VCaP (cell line): ENCODE measurements at regions not wholly inside any gene's neighbourhood (a gene's known extent, or its start where the extent isn't known, plus 50 kb on each side); places are given as distances from the start of the nearest gene placed in this dataset.

Experiments
- H3K27ac ChIP-seq: fragments of 450-650 bp; 2 replicates; pipeline ENCODE4 v1.5.1; 2017
- TF ChIP-seq, protein P1 (sequence below): fragments of 450-650 bp; conservative IDR thresholded peaks from 2 replicates; pipeline ENCODE4 v1.5.1; 2017; ENCODE audit warnings: mild to moderate bottlenecking, moderate library complexity

DNA sequence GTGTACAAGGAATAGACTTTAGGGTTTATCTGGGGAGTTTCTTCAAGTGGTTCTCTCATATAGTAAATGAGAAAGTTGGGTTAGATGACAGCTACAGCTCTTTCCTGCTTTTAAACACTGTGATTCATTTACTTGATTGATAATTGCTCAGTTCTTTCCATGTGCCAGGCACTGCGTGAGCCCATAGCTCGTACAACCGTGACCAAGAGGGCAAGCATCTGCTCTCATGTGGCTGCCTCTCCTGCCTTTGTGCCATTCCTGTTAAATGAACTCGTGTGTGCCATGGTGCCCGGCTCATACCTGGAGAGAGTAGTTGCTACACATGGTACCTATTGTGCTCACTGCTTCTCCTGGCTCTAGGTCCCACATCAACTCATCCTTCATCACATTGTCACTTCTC, 206.3 kb downstream of the SNX19 start:
- no peak overlapping the region for H3K27ac ChIP-seq

DNA sequence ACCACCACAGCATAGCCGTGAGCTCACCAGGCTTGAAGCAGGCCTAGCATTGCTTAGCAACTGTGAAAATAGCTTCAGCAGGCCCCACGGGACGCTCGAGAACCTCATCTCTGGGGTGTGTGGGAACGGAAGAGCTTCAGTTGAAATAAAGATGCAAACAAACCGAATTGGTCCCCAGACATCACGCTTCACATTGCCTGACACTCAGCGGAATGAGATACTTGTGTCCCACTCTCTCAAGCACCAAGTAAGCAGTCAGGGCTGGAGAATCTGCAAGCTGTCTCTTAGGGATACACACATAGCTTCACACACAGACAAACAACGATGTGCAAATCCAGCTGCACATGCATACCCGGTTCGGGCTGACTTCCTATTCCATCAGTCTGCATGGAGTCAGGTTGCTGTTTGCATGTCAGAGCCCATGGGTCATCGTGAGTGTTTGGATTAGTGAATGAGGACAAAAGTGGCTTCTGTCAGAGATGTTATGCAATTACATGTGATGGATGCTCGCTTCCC, 205.7 kb downstream of the SNX19 start:
- no peak overlapping the region for H3K27ac ChIP-seq
- TF ChIP-seq, protein P1, sequence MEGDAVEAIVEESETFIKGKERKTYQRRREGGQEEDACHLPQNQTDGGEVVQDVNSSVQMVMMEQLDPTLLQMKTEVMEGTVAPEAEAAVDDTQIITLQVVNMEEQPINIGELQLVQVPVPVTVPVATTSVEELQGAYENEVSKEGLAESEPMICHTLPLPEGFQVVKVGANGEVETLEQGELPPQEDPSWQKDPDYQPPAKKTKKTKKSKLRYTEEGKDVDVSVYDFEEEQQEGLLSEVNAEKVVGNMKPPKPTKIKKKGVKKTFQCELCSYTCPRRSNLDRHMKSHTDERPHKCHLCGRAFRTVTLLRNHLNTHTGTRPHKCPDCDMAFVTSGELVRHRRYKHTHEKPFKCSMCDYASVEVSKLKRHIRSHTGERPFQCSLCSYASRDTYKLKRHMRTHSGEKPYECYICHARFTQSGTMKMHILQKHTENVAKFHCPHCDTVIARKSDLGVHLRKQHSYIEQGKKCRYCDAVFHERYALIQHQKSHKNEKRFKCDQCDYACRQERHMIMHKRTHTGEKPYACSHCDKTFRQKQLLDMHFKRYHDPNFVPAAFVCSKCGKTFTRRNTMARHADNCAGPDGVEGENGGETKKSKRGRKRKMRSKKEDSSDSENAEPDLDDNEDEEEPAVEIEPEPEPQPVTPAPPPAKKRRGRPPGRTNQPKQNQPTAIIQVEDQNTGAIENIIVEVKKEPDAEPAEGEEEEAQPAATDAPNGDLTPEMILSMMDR = no peak

More for the DNA sequence above, 206.3 kb downstream of the SNX19 start:
- TF ChIP-seq, protein P1 = no peak

DNA sequence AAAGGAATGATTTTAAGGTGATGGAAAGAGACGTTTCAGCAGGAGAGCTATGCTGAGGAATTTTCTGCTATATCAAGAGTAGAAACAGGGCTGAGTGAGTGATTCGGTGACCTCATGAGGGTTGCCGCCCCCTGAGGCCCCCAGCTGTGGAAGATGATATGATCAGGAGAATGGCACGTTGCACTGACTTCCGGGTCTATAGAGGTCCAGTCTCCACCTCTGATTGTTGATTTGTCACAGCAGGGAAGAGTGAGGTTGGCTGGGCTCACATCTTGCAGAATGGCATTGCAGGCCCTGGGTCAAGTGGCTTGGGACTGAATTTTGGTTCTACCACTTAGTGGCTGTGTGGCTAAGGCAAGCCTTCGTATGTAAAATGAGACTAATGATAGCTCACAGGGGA, 205.1 kb downstream of the SNX19 start:
- H3K27ac ChIP-seq = no peak overlapping the region
- TF ChIP-seq, protein P1 = no peak

DNA sequence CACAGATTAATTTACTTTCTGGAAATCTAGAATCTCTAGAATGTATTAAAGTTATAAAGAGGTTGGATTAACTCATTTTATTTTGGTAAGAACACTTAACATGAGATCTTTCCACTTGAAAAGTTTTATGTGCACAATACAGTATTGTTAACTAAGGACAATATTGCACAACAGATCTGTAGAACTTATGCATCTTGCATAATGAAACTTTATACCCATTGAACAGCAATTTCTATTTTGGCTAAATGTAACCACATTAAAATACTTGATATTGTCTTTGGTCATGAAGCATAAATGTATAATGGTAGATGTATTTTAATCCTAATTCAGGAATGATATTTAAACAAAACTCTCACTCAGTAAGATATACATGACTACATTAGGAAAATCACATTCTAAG, 203.8 kb downstream of the SNX19 start:
- no peak overlapping the region for H3K27ac ChIP-seq
- TF ChIP-seq, protein P1 = no peak

DNA sequence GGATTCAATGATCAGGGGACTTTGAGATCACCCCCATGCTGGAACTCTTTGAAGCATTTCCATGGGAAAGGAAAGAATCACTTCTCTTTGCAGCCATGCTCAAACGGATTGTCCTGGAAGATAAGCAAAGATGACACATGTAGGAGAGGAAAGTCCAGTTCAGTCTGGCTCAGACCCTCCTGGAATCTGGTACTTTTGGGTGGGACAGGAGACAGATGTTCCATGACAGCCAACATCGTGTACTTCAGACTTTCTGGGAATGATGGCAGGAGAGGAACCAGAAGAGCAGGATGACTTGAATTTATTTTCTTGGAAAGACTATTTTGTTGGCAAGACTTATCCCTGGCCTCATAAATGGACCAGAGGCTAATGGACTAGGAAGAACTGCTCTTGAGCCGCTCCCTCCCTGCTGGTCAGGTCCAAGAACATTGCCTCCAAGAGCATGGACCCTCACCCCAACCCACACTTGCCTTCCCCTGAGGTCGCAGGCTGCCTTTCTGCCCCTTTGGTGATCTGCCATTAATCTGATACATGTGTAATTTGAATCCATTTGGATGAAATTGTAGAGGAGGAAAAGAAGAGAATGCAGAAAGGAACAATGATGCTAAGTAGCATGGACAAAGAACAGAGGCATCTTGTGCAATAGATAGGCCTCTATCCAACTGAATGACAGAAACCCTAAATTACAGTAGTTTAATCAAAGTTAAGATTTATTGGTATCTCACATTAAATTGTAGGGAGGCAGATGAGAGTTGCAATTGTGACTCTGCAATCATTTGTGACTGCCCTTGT, 201.0 kb downstream of the SNX19 start:
- H3K27ac ChIP-seq = no peak overlapping the region
- TF ChIP-seq, protein P1 = no peak

DNA sequence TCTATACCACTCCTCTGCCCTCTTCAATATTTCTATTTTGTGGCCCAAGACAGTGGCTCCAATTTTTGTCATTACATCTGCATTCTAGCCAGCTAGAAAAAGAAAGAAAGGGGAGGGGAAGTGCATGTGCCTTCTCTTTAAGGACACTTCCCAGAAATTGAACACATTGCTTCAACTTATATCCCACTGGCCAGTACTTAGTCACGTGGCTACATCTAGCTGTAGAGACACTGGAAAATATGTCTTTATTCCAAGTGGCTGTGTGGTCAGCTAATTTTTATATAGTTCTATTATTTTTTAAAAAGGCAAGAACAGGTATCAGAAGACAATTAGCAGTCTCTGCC, 200.4 kb downstream of the SNX19 start:
- no peak overlapping the region for H3K27ac ChIP-seq
- TF ChIP-seq, protein P1 = no peak

DNA sequence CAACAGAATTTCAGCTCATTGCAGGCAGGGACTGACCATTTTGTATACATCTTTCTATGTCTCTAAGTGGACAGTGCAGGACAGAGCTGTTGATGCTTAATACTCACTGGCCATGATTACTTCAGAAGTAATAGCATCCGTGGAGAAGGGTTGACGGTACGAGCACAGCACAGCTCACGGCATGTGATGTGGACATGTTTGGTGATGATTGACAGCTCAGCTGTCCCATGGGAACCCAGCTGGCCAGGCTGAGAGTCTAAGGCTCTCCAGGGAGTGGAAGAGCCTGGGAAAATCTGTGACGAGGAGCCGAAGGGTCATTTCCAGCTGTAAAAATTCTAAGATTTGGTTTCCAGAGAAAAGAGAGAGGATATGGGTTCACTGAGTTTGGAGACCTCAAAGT, 198.2 kb downstream of the SNX19 start:
- H3K27ac ChIP-seq = no peak overlapping the region
- TF ChIP-seq, protein P1 = no peak
